ENCODE measurements at regions not wholly inside any gene's neighbourhood (a gene's known extent, or its start where the extent isn't known, plus 50 kb on each side); places are given as distances from the start of the nearest gene placed in this dataset.

DNA sequence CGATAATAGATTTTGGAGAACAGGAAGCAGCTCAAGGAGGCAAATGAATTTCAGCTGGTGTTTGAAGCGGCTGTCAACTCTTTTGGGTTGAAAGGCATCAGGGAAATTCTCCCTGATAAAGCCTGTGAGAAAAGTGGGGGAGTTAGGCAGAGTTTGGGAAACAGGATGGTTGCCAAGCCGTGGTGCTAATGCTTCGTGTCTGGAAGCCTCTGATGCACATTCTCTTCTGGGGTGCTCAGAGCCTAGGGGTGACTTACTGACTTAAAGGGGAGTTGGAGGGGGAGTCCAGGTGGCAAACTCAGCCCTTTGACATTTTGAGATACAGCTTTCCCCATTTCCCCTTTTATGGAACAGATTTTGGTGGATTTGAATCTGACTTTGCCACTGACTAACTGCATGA, 202.5 kb upstream of the CLINT1 start:
- Mint-ChIP-seq H3K9me3 (ENCODE audit: insufficient read depth) (no peaks in the 10 kb centered on the region), H3K27me3 (ENCODE audit: low read depth) (peaks cover 20% of the 10 kb centered on the region), H3K36me3 (ENCODE audit: low read depth) (no peaks in the 10 kb centered on the region), H3K4me3 (no peak overlapping the region), H3K4me1 (ENCODE audit: low read depth) (no peaks in the 10 kb centered on the region), H3K27ac (no peak overlapping the region)
- ATAC-seq (no peak), DNase-seq (no peak)
- ChIA-PET CTCF (interaction anchor here (9.5 kb wide), 1 partner anchor 14 kb away, joined by 55 read pairs; no protein-coding TSS in a partner anchor), POLR2A (no interaction called here)

GRCh38 chr5:158060212-158060611, 201.3 kb upstream of the CLINT1 start:
- no peak for ATAC-seq
- no peaks in the 10 kb centered on the region for H3K9me3 Mint-ChIP-seq (ENCODE audit: insufficient read depth)
- CTCF ChIA-PET, result interaction anchor here (9.5 kb wide), 1 partner anchor 15 kb away, joined by 55 read pairs; no protein-coding TSS in a partner anchor

DNA sequence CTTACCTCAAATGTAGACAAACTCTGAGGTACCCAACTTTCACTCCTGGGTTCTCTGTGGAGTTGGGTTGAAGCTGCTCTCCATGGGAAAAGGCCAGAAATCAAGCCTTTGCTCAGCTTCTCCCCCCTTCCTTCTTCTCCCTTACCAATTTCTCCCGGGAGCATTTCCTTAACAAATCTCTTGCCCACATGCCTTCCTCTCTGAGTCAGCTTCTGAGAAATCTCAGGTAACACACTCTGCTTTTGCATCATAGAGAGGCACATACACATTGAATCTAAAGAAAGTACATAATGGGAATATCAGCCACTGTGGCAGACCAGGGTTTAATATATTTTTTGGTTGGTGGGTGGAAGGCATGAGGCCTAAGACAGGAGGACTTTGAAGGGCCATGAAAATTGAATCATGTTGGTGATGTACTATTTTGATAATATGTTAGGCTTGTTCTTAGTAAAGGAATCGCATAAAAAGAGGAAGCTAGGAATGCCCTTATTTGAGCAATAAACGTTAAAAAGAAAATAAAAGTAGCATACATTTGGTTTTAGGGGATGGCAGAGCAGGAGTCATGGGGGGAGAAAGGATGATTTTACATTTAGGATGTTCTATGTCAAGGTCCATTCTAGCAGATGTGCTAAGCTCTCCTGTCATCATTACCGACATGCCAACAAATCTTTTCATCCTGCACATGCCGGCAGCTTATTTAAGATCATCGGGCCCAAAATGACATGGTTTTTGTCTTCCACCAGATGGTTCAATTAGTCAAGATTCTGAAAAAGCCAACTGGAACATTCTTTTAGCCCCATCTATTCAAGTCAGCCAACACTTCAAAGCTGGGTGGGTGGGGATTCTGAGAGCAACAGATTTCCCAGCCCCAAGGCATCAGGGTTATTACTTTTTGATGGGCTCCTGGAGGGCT, 199.5 kb upstream of the CLINT1 start:
- Mint-ChIP-seq H3K27me3 (ENCODE audit: low read depth) (peaks cover 20% of the 10 kb centered on the region), H3K9me3 (ENCODE audit: insufficient read depth) (no peaks in the 10 kb centered on the region), H3K36me3 (ENCODE audit: low read depth) (no peaks in the 10 kb centered on the region), H3K4me1 (ENCODE audit: low read depth) (no peaks in the 10 kb centered on the region), H3K27ac (no peak overlapping the region), H3K4me3 (no peak overlapping the region)
- ChIA-PET POLR2A (no interaction called here), CTCF (interaction anchor here (0.7 to 9.5 kb wide), 2 partner anchors 17 to 1561 kb away, joined by 3 to 55 read pairs; no protein-coding TSS in a partner anchor)
- DNase-seq, result no peak
- no peak for ATAC-seq

More at GRCh38 chr5:158060212-158060611, 201.3 kb upstream of the CLINT1 start:
- H3K27me3 Mint-ChIP-seq (ENCODE audit: low read depth), result peaks cover 20% of the 10 kb centered on the region
- POLR2A ChIA-PET, result no interaction called here
- no peaks in the 10 kb centered on the region for H3K36me3 Mint-ChIP-seq (ENCODE audit: low read depth)
- no peaks in the 10 kb centered on the region for H3K4me1 Mint-ChIP-seq (ENCODE audit: low read depth)
- H3K4me3 Mint-ChIP-seq, result no peak overlapping the region
- no peak overlapping the region for H3K27ac Mint-ChIP-seq
- no peak for DNase-seq

DNA sequence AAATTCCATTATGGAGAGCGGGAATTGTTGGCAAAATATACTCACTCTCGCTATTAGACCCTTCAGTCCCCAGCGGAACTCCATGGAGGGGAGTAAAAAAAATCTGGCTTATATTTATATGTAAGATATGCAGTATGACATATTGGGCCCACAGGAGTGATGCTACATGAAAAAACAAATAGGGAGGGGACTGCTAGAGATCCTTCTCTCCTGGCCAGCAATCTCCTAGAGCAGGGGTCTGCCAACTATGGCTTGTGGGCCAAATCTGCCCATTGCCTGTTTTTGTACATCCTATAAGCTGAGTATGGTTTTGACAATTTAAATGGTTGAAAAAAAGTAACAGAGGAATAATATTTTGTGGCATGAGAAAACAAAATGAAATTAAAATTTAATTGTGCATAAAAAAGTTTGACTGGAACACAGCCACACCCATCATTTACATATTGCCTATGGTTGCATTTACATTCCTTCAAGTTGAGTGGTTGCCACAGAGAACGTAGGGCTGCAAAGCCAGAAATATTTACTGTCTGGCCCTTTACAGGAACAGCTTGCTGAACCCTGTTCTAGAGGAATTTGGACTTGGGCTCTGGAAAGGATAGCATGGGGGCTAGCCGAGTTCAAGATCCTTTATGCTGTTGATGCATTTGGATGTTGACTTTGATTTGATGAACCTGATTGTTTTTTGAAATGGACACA, 197.3 kb upstream of the CLINT1 start:
- H3K4me1 Mint-ChIP-seq (ENCODE audit: low read depth), result no peaks in the 10 kb centered on the region
- DNase-seq, result no peak
- ChIA-PET CTCF (interaction anchor here (1.2 kb wide), 1 partner anchor 19 kb away, joined by 4 read pairs; no protein-coding TSS in a partner anchor), POLR2A (no interaction called here)
- no peaks in the 10 kb centered on the region for H3K9me3 Mint-ChIP-seq (ENCODE audit: insufficient read depth)
- H3K4me3 Mint-ChIP-seq, result no peak overlapping the region
- peaks cover 20% of the 10 kb centered on the region for H3K27me3 Mint-ChIP-seq (ENCODE audit: low read depth)
- H3K36me3 Mint-ChIP-seq (ENCODE audit: low read depth), result no peaks in the 10 kb centered on the region
- no peak for ATAC-seq
- H3K27ac Mint-ChIP-seq, result no peak overlapping the region

- H3K36me3 Mint-ChIP-seq (ENCODE audit: low read depth), result no peaks in the 10 kb centered on the region
- DNase-seq (no peak), ATAC-seq (no peak)
- no peaks in the 10 kb centered on the region for H3K9me3 Mint-ChIP-seq (ENCODE audit: insufficient read depth)
- POLR2A ChIA-PET, result no interaction called here
- H3K4me3 Mint-ChIP-seq, result no peak overlapping the region
- H3K27ac Mint-ChIP-seq, result no peak overlapping the region
- no peaks in the 10 kb centered on the region for H3K4me1 Mint-ChIP-seq (ENCODE audit: low read depth)
- peaks cover 20% of the 10 kb centered on the region for H3K27me3 Mint-ChIP-seq (ENCODE audit: low read depth)
- CTCF ChIA-PET, result interaction anchor here (1.2 kb wide), 1 partner anchor 20 kb away, joined by 4 read pairs; no protein-coding TSS in a partner anchor
Measured at GRCh38 chr5:158055111-158055501, 196.2 kb upstream of the CLINT1 start.

DNA sequence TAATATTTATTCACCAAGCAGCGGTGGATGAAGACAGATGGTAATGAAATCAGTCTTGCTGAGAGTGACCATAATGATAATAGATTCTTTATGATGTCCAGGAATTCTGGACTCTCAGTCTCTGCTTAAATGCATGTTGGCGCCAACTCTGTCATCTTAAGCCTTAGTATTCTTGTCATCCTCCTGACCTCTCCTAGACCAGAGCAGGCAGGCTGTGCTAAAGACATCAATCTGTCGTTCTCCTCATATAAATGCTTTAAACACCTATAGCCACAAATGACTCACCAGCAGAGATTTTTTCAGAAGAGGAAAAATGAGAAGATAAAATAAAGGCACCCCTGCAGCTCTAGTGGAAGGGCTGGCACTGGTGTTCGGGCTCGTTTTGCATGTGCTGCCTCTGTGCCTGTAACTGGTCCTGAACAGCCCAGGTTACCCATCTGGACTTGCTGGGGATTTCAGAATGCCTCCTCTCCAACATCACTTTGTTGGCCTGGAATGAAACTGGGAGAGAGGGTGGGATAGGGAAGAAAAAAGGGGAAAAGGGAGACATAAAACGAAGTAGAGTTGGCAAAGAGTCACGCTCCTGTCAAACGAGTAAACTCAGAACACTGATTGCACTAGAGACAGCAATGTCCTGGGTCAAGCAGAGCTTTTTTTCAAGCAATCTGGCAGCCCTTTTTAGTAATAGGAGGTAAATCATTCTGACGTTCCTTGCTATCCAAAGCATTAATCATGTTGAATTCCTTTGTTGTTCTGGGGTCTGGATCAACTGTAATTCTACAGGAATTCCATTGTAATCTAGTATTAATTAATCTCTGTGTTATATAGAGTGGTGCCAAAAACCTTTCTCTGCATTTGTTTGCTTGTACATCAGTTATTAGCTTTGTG, 195.5 kb upstream of the CLINT1 start:
- ATAC-seq (no peak), DNase-seq (no peak)
- Mint-ChIP-seq H3K27me3 (ENCODE audit: low read depth) (peaks cover 20% of the 10 kb centered on the region), H3K27ac (no peak overlapping the region), H3K9me3 (ENCODE audit: insufficient read depth) (no peaks in the 10 kb centered on the region), H3K4me3 (no peak overlapping the region), H3K36me3 (ENCODE audit: low read depth) (no peaks in the 10 kb centered on the region), H3K4me1 (ENCODE audit: low read depth) (no peaks in the 10 kb centered on the region)
- POLR2A ChIA-PET, result no interaction called here
- CTCF ChIA-PET, result interaction anchor here (1.2 kb wide), 1 partner anchor 21 kb away, joined by 4 read pairs; no protein-coding TSS in a partner anchor

DNA sequence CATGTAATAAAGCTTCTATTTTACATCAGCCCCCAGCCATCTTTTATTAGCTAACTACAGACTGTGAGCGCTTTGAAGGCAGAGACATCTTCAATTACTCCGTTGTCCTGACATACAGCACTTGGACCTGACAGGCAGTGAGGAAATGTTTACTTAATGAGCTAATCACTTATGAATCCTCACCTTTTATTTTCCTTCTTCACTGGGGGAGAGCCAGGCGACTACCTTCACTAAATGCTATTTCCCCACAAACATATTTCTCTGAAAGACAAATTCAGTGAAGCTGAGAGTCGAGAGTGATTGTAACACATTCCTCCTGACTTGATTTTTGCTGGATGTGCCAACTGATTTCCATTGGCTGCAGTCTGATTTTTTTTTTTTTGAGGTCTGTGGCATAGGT, 192.1 kb upstream of the CLINT1 start:
- Mint-ChIP-seq H3K27me3 (ENCODE audit: low read depth) (peaks cover 7% of the 10 kb centered on the region), H3K27ac (no peak overlapping the region), H3K36me3 (ENCODE audit: low read depth) (no peaks in the 10 kb centered on the region), H3K4me3 (no peak overlapping the region), H3K9me3 (ENCODE audit: insufficient read depth) (no peaks in the 10 kb centered on the region), H3K4me1 (ENCODE audit: low read depth) (no peaks in the 10 kb centered on the region)
- ATAC-seq, result no peak
- ChIA-PET POLR2A (no interaction called here), CTCF (no interaction called here)
- DNase-seq, result no peak

GRCh38 chr5:158050421-158050820, 191.5 kb upstream of the CLINT1 start:
- H3K4me1 Mint-ChIP-seq (ENCODE audit: low read depth), result no peaks in the 10 kb centered on the region
- no peak overlapping the region for H3K4me3 Mint-ChIP-seq
- ChIA-PET CTCF (interaction anchor here (0.9 kb wide), 1 partner anchor 25 kb away, joined by 5 read pairs; no protein-coding TSS in a partner anchor), POLR2A (no interaction called here)
- DNase-seq (no peak), ATAC-seq (no peak)
- H3K27me3 Mint-ChIP-seq (ENCODE audit: low read depth), result peaks cover 7% of the 10 kb centered on the region
- H3K27ac Mint-ChIP-seq, result no peak overlapping the region
- no peaks in the 10 kb centered on the region for H3K36me3 Mint-ChIP-seq (ENCODE audit: low read depth)
- H3K9me3 Mint-ChIP-seq (ENCODE audit: insufficient read depth), result no peaks in the 10 kb centered on the region

DNA sequence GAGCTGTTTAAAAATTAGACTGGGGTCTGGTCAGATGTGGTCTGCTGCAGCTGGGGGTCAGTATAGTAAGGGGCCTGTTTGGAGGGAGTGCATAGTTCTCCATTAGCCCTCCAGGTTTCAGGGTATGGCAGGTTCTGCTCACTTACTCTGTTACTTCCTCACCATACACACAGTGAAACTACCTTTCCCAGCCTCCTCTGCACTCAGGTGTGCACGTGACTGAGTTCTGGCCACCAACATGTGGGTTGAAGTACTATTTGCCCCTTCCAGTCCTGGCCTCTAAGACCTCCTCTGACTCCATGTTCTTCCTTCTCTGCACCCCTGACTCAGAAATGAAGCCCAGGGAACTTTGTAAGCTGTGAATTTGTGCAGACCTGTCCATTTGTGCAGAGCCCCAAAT, 190.5 kb upstream of the CLINT1 start:
- ATAC-seq (no peak), DNase-seq (no peak)
- CTCF ChIA-PET, result no interaction called here
- H3K36me3 Mint-ChIP-seq (ENCODE audit: low read depth), result no peaks in the 10 kb centered on the region
- H3K4me1 Mint-ChIP-seq (ENCODE audit: low read depth), result no peaks in the 10 kb centered on the region
- POLR2A ChIA-PET, result no interaction called here
- no peak overlapping the region for H3K4me3 Mint-ChIP-seq
- peaks cover 6% of the 10 kb centered on the region for H3K27me3 Mint-ChIP-seq (ENCODE audit: low read depth)
- H3K27ac Mint-ChIP-seq, result no peak overlapping the region
- H3K9me3 Mint-ChIP-seq (ENCODE audit: insufficient read depth), result no peaks in the 10 kb centered on the region

GRCh38 chr5:158045696-158046095, 186.8 kb upstream of the CLINT1 start:
- Mint-ChIP-seq H3K4me1 (ENCODE audit: low read depth) (no peaks in the 10 kb centered on the region), H3K36me3 (ENCODE audit: low read depth) (no peaks in the 10 kb centered on the region), H3K27ac (no peak overlapping the region), H3K27me3 (ENCODE audit: low read depth) (peaks cover 6% of the 10 kb centered on the region), H3K9me3 (ENCODE audit: insufficient read depth) (no peaks in the 10 kb centered on the region), H3K4me3 (no peak overlapping the region)
- CTCF ChIA-PET, result no interaction called here
- no peak for DNase-seq
- no peak for ATAC-seq
- POLR2A ChIA-PET, result no interaction called here

GRCh38 chr5:158039911-158040347, 181.0 kb upstream of the CLINT1 start:
- Mint-ChIP-seq H3K9me3 (ENCODE audit: insufficient read depth) (peaks cover 2% of the 10 kb centered on the region), H3K27me3 (ENCODE audit: low read depth) (no peaks in the 10 kb centered on the region), H3K36me3 (ENCODE audit: low read depth) (no peaks in the 10 kb centered on the region), H3K4me1 (ENCODE audit: low read depth) (no peaks in the 10 kb centered on the region), H3K27ac (no peak overlapping the region), H3K4me3 (no peak overlapping the region)
- CTCF ChIA-PET, result no interaction called here
- no peak for DNase-seq
- ATAC-seq, result no peak
- POLR2A ChIA-PET, result no interaction called here
